ENCODE measurements at regions not wholly inside any gene's neighbourhood (a gene's known extent, or its start where the extent isn't known, plus 50 kb on each side); places are given as distances from the start of the nearest gene placed in this dataset.

DNA sequence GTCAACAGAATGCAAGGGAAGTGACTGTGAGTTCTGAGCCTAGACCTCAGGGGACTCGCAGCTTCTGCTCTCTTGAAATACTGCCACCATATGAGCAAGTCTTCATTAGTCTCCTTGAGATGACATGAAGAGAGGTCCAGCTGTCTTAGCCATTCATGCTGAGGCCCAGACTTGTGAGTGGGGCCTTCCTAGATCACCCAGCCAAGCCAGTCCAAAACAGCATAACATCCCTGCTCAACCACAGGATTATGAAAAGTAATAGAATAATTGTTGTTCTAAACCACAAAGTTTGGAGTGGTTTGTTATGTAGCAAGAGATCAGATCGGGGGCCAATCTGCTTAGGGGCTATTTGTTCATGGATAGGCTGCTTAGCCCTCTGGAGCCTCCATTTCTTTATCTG is 54.9 kb upstream of the HTATIP2 start:
- no peak for DNase-seq (ENCODE audit: low spot score)
- H3K4me1 Mint-ChIP-seq = peaks cover under 1% of the 10 kb centered on the region; the same call in 2 of the 3 replicates
- no peaks in the 10 kb centered on the region for H3K9me2 ChIP-seq (ENCODE audit: insufficient read depth)
- H3K4me1 ChIP-seq (ENCODE audit: insufficient read depth) = no peaks in the 10 kb centered on the region
- no peaks in the 10 kb centered on the region for H3K9me3 Mint-ChIP-seq
- no peak overlapping the region for H3K27ac ChIP-seq (ENCODE audit: low read depth)
- H3K79me2 ChIP-seq (replicated peaks; ENCODE audit: insufficient read depth) = no peaks in the 10 kb centered on the region
- peaks cover 3% of the 10 kb centered on the region for H3K27me3 Mint-ChIP-seq (ENCODE audit: insufficient read depth, low read depth, poor library complexity)
- TF ChIP-seq ZNF331 (CRISPR knock-in tag; IDR thresholded peaks at IDR 0.05; ENCODE audit: low read depth) (no peak), ZNF114 (CRISPR knock-in tag; IDR thresholded peaks at IDR 0.05) (no peak), JUNB (IDR thresholded peaks at IDR 0.05; ENCODE audit: unreplicated experiment) (no peak), NANOG (IDR thresholded peaks at IDR 0.05; ENCODE audit: borderline replicate concordance) (no peak), POLR2AphosphoS5 (IDR thresholded peaks at IDR 0.05; ENCODE audit: low read depth) (no peak), EZH2phosphoT487 (IDR thresholded peaks at IDR 0.05; ENCODE audit: unreplicated experiment) (no peak), STAT1 (IDR thresholded peaks at IDR 0.05; ENCODE audit: unreplicated experiment) (no peak), CREB1 (CRISPR knock-in tag; IDR thresholded peaks at IDR 0.05; ENCODE audit: low read depth) (no peak), EZH2 (IDR thresholded peaks at IDR 0.05; ENCODE audit: low read depth, unreplicated experiment) (no peak)
- TF ChIP-seq, protein P1, sequence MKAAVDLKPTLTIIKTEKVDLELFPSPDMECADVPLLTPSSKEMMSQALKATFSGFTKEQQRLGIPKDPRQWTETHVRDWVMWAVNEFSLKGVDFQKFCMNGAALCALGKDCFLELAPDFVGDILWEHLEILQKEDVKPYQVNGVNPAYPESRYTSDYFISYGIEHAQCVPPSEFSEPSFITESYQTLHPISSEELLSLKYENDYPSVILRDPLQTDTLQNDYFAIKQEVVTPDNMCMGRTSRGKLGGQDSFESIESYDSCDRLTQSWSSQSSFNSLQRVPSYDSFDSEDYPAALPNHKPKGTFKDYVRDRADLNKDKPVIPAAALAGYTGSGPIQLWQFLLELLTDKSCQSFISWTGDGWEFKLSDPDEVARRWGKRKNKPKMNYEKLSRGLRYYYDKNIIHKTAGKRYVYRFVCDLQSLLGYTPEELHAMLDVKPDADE (IDR thresholded peaks at IDR 0.05) = no peak
- TF ChIP-seq, protein P2, sequence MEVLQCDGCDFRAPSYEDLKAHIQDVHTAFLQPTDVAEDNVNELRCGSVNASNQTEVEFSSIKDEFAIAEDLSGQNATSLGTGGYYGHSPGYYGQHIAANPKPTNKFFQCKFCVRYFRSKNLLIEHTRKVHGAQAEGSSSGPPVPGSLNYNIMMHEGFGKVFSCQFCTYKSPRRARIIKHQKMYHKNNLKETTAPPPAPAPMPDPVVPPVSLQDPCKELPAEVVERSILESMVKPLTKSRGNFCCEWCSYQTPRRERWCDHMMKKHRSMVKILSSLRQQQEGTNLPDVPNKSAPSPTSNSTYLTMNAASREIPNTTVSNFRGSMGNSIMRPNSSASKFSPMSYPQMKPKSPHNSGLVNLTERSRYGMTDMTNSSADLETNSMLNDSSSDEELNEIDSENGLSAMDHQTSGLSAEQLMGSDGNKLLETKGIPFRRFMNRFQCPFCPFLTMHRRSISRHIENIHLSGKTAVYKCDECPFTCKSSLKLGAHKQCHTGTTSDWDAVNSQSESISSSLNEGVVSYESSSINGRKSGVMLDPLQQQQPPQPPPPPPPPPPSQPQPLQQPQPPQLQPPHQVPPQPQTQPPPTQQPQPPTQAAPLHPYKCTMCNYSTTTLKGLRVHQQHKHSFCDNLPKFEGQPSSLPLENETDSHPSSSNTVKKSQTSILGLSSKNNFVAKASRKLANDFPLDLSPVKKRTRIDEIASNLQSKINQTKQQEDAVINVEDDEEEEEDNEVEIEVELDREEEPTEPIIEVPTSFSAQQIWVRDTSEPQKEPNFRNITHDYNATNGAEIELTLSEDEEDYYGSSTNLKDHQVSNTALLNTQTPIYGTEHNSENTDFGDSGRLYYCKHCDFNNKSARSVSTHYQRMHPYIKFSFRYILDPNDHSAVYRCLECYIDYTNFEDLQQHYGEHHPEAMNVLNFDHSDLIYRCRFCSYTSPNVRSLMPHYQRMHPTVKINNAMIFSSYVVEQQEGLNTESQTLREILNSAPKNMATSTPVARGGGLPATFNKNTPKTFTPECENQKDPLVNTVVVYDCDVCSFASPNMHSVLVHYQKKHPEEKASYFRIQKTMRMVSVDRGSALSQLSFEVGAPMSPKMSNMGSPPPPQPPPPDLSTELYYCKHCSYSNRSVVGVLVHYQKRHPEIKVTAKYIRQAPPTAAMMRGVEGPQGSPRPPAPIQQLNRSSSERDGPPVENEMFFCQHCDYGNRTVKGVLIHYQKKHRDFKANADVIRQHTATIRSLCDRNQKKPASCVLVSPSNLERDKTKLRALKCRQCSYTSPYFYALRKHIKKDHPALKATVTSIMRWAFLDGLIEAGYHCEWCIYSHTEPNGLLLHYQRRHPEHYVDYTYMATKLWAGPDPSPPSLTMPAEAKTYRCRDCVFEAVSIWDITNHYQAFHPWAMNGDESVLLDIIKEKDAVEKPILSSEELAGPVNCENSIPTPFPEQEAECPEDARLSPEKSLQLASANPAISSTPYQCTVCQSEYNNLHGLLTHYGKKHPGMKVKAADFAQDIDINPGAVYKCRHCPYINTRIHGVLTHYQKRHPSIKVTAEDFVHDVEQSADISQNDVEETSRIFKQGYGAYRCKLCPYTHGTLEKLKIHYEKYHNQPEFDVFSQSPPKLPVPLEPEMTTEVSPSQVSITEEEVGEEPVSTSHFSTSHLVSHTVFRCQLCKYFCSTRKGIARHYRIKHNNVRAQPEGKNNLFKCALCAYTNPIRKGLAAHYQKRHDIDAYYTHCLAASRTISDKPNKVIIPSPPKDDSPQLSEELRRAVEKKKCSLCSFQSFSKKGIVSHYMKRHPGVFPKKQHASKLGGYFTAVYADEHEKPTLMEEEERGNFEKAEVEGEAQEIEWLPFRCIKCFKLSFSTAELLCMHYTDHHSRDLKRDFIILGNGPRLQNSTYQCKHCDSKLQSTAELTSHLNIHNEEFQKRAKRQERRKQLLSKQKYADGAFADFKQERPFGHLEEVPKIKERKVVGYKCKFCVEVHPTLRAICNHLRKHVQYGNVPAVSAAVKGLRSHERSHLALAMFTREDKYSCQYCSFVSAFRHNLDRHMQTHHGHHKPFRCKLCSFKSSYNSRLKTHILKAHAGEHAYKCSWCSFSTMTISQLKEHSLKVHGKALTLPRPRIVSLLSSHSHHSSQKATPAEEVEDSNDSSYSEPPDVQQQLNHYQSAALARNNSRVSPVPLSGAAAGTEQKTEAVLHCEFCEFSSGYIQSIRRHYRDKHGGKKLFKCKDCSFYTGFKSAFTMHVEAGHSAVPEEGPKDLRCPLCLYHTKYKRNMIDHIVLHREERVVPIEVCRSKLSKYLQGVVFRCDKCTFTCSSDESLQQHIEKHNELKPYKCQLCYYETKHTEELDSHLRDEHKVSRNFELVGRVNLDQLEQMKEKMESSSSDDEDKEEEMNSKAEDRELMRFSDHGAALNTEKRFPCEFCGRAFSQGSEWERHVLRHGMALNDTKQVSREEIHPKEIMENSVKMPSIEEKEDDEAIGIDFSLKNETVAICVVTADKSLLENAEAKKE (CRISPR knock-in tag; IDR thresholded peaks at IDR 0.05) = no peak
- TF ChIP-seq, protein P3, sequence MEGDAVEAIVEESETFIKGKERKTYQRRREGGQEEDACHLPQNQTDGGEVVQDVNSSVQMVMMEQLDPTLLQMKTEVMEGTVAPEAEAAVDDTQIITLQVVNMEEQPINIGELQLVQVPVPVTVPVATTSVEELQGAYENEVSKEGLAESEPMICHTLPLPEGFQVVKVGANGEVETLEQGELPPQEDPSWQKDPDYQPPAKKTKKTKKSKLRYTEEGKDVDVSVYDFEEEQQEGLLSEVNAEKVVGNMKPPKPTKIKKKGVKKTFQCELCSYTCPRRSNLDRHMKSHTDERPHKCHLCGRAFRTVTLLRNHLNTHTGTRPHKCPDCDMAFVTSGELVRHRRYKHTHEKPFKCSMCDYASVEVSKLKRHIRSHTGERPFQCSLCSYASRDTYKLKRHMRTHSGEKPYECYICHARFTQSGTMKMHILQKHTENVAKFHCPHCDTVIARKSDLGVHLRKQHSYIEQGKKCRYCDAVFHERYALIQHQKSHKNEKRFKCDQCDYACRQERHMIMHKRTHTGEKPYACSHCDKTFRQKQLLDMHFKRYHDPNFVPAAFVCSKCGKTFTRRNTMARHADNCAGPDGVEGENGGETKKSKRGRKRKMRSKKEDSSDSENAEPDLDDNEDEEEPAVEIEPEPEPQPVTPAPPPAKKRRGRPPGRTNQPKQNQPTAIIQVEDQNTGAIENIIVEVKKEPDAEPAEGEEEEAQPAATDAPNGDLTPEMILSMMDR (conservative IDR thresholded peaks at IDR 0.05; ENCODE audit: low read depth in 2 of 2) = no peak
- TF ChIP-seq, protein P4, sequence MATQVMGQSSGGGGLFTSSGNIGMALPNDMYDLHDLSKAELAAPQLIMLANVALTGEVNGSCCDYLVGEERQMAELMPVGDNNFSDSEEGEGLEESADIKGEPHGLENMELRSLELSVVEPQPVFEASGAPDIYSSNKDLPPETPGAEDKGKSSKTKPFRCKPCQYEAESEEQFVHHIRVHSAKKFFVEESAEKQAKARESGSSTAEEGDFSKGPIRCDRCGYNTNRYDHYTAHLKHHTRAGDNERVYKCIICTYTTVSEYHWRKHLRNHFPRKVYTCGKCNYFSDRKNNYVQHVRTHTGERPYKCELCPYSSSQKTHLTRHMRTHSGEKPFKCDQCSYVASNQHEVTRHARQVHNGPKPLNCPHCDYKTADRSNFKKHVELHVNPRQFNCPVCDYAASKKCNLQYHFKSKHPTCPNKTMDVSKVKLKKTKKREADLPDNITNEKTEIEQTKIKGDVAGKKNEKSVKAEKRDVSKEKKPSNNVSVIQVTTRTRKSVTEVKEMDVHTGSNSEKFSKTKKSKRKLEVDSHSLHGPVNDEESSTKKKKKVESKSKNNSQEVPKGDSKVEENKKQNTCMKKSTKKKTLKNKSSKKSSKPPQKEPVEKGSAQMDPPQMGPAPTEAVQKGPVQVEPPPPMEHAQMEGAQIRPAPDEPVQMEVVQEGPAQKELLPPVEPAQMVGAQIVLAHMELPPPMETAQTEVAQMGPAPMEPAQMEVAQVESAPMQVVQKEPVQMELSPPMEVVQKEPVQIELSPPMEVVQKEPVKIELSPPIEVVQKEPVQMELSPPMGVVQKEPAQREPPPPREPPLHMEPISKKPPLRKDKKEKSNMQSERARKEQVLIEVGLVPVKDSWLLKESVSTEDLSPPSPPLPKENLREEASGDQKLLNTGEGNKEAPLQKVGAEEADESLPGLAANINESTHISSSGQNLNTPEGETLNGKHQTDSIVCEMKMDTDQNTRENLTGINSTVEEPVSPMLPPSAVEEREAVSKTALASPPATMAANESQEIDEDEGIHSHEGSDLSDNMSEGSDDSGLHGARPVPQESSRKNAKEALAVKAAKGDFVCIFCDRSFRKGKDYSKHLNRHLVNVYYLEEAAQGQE (IDR thresholded peaks at IDR 0.05; ENCODE audit: unreplicated experiment) = no peak
- H3K36me3 Mint-ChIP-seq (ENCODE audit: low read depth) = no peaks in the 10 kb centered on the region
- no peaks in the 10 kb centered on the region for H3F3A ChIP-seq (replicated peaks; ENCODE audit: low read depth)
- ATAC-seq = no peak
- H2AFZ ChIP-seq = no peak overlapping the region
- H3K27me3 ChIP-seq (ENCODE audit: insufficient read depth) = no peaks in the 10 kb centered on the region
- no peaks in the 10 kb centered on the region for H4K20me1 ChIP-seq (replicated peaks; ENCODE audit: insufficient read depth)
- H3K4me2 ChIP-seq = no peak overlapping the region
- no peaks in the 10 kb centered on the region for H3K36me3 ChIP-seq (ENCODE audit: insufficient read depth)
- H3K4me3 ChIP-seq = no peak overlapping the region
- no peak overlapping the region for H3K27ac Mint-ChIP-seq
- no peak overlapping the region for H3K4me3 Mint-ChIP-seq

Measured in GM23338 (cell line).